Gastrocnemius medialis (tissue), 4 donors: ENCODE measurements at regions not wholly inside any gene's neighbourhood (a gene's known extent, or its start where the extent isn't known, plus 50 kb on each side); places are given as distances from the start of the nearest gene placed in this dataset.

Source experiments
- ATAC-seq, 2 donors: fragments of 150-250 bp; one replicate each; pipeline ENCODE4 v1.9.1; 2016
- DNase-seq, 2 donors: peaks; one replicate each; pipeline ENCODE4 v3.0.0-alpha.2; 2019
- H3K27ac ChIP-seq, 4 donors: fragments of 200-600 bp; sonication (generic); 1 replicate in 1 of 4; 2 replicates in 3 of 4; pipeline ENCODE4 v1.5.1; 2016 to 2018; ENCODE audit warnings: mild to moderate bottlenecking in 2 of 4, moderate library complexity in 1 of 4
- H3K27me3 ChIP-seq, 3 donors: fragments of 200-600 bp; sonication (generic) in 2 of 3; 1 replicate in 1 of 3; 2 replicates in 2 of 3; pipeline versions ENCODE4 v1.5.1 to v1.6.0; 2016 to 2019; ENCODE audit warnings: mild to moderate bottlenecking in 1 of 3, moderate library complexity in 1 of 3
- H3K36me3 ChIP-seq, 2 donors: fragments of 200-600 bp; sonication (generic) in 1 of 2; one replicate each; pipeline ENCODE4 v1.5.1; 2017 to 2018
- H3K4me1 ChIP-seq, 2 donors: fragments of 200-600 bp; sonication (generic) in 1 of 2; one replicate each; pipeline ENCODE4 v1.5.1; 2016 to 2017; ENCODE audit warnings: mild to moderate bottlenecking in 2 of 2
- H3K4me3 ChIP-seq, 4 donors: fragments of 200-600 bp; sonication (generic) in 3 of 4; 1 replicate in 1 of 4; 2 replicates in 3 of 4; pipeline ENCODE4 v1.5.1; 2016 to 2019; ENCODE audit warnings: mild to moderate bottlenecking in 2 of 4
- H3K9me3 ChIP-seq, 3 donors: fragments of 200-600 bp; sonication (generic) in 2 of 3; 1 replicate in 1 of 3; 2 replicates in 2 of 3; pipeline ENCODE4 v1.5.1; 2016 to 2019
- POLR2A ChIP-seq, 2 donors: fragments of 450-650 bp; IDR thresholded peaks; one replicate each; pipeline ENCODE4 v1.6.1; 2017; ENCODE audit warnings: antibody characterized with exemption in 2 of 2, mild to moderate bottlenecking in 2 of 2, moderate library complexity in 2 of 2
- in situ Hi-C, 4 donors: fragments of 200-750 bp; cut with MboI; loops; one replicate each; pipeline versions ENCODE4 v1.15.0 to v1.8.0; 2017; ENCODE audit warnings: low sequenced_read_pairs in 4 of 4
- intact Hi-C: fragments of 100-400 bp; cut with DNase I; formaldehyde crosslinking; loops from one replicate; pipeline ENCODE4 v1.15.1; 2023; ENCODE audit warnings: low total_unique reads
- TF ChIP-seq, protein P1 (sequence below), 5 experiments: fragments of 450-650 bp in 3 of 5; fragments of 200-600 bp in 2 of 5; sonication (generic) in 2 of 5; IDR thresholded peaks in 4 of 5; conservative IDR thresholded peaks in 1 of 5; 1 replicate in 4 of 5; 2 replicates in 1 of 5; pipeline ENCODE4 v1.5.1; 2016 to 2019; ENCODE audit warnings: antibody characterized with exemption in 5 of 5, mild to moderate bottlenecking in 3 of 5, moderate library complexity in 3 of 5

DNA sequence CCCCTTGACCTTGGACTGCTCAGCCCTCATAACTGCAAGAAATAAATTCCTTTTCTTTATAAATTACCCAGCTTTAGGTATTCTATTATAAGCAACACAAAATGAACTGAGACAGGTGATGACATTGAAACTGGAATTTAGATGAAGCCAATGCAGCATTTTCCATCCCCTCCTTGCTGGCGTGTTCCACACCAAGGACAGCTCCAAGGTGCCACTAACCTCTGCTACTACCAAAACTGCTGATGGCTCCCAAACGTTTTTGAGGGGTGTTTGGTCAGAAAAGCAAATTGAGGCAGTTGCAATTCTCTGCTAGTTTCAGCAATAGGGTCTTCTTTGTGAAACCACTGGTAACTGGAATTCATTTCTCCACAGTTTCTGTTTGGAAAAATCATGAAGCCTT lies 124.8 kb downstream of the DRD1 start:
- H3K36me3 ChIP-seq: no peaks in the 10 kb centered on the region
- H3K27ac ChIP-seq: no peak overlapping the region
- intact Hi-C loops (no loop called here), in situ Hi-C loops (no loop called here)
- no peaks in the 10 kb centered on the region for H3K9me3 ChIP-seq
- ATAC-seq: no peak
- H3K4me3 ChIP-seq: no peak overlapping the region
- H3K27me3 ChIP-seq: no peaks in the 10 kb centered on the region
- no peaks in the 10 kb centered on the region for H3K4me1 ChIP-seq
- DNase-seq: no peak
- no peak for TF ChIP-seq POLR2A (IDR thresholded peaks at IDR 0.05)
- TF ChIP-seq, protein P1, sequence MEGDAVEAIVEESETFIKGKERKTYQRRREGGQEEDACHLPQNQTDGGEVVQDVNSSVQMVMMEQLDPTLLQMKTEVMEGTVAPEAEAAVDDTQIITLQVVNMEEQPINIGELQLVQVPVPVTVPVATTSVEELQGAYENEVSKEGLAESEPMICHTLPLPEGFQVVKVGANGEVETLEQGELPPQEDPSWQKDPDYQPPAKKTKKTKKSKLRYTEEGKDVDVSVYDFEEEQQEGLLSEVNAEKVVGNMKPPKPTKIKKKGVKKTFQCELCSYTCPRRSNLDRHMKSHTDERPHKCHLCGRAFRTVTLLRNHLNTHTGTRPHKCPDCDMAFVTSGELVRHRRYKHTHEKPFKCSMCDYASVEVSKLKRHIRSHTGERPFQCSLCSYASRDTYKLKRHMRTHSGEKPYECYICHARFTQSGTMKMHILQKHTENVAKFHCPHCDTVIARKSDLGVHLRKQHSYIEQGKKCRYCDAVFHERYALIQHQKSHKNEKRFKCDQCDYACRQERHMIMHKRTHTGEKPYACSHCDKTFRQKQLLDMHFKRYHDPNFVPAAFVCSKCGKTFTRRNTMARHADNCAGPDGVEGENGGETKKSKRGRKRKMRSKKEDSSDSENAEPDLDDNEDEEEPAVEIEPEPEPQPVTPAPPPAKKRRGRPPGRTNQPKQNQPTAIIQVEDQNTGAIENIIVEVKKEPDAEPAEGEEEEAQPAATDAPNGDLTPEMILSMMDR (IDR thresholded peaks at IDR 0.05 in 4 of 5, conservative IDR thresholded peaks at IDR 0.05 in 1 of 5): no peak

DNA sequence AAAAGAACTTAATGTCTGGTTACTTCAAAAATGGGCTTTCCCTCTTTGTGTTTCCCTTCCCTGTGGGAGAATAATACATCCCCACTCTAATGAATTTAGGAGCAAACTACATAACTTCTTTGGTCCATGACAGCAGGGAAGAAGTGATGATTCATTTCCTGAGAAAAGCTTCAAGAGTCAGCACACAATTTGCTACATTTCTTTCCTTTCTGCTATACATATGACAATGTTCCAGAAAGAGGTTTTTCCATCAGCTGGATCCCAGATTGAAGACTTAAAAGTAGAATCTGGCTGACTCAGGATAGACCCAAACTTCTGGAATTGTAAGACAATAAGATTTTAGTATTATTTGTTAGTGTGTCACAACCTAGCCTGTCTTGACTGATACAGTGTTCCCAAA lies 126.1 kb downstream of the DRD1 start:
- H3K27me3 ChIP-seq: no peaks in the 10 kb centered on the region
- intact Hi-C loops (no loop called here), in situ Hi-C loops (no loop called here)
- H3K9me3 ChIP-seq: no peaks in the 10 kb centered on the region
- TF ChIP-seq, protein P1 (IDR thresholded peaks at IDR 0.05 in 4 of 5, conservative IDR thresholded peaks at IDR 0.05 in 1 of 5): no peak
- TF ChIP-seq POLR2A (IDR thresholded peaks at IDR 0.05): no peak
- DNase-seq: no peak
- no peak for ATAC-seq
- no peak overlapping the region for H3K4me3 ChIP-seq
- no peak overlapping the region for H3K27ac ChIP-seq
- no peaks in the 10 kb centered on the region for H3K4me1 ChIP-seq
- H3K36me3 ChIP-seq: no peaks in the 10 kb centered on the region

DNA sequence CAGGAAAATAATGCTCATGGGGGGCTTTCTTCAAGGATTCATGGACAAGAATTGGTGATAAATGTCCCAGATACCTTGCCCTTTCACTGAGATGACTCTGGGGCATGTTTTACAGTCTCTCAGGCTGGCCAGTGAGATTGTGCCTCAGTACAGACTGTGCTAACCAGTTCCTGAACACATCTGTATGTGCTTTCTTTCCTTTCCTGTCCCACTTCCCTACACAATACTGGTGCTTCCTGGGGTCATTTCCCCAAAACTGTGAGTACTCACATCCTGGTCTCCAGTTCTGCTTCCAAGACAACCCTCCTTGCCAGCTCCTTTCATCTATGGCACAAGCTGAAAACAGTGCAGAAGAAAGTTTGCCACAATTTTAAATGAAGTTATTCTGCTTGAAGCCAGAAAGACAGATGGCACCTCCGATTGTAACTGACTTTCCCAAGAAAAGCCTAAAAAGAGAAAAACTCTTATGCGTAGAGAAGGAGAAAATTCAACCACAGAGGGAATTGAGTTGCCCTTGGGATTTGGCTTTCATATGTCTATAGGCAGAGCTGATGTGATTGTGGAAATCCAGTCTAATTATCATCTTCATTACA lies 134.7 kb downstream of the DRD1 start:
- no peak overlapping the region for H3K4me3 ChIP-seq
- H3K27me3 ChIP-seq: no peaks in the 10 kb centered on the region
- no peaks in the 10 kb centered on the region for H3K36me3 ChIP-seq
- H3K4me1 ChIP-seq: no peaks in the 10 kb centered on the region
- H3K27ac ChIP-seq: no peak overlapping the region
- in situ Hi-C loops: no loop called here
- H3K9me3 ChIP-seq: no peaks in the 10 kb centered on the region
- no peak for TF ChIP-seq POLR2A (IDR thresholded peaks at IDR 0.05)
- TF ChIP-seq, protein P1 (IDR thresholded peaks at IDR 0.05 in 4 of 5, conservative IDR thresholded peaks at IDR 0.05 in 1 of 5): no peak
- intact Hi-C loops: no loop called here
- no peak for DNase-seq
- no peak for ATAC-seq

DNA sequence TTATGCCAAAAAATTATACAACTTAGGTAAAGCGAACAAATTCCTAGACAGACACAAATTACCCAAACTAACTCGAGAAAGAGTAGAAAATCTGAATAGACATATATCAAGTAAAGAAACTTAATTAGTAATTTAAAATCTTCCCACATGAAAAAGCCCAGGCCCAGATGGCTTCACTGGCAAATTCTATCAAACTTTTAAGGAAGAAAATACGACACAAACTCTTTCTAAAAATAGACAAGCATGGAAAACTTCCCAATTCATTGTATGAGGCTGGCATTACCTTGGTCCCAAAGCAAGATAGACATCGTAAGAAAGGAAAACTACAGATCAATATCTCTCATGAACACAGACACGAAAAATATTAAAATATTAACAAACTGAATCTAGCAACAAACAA lies 135.3 kb downstream of the DRD1 start:
- in situ Hi-C loops: no loop called here
- Histone ChIP-seq H3K4me1 (no peaks in the 10 kb centered on the region), H3K9me3 (no peaks in the 10 kb centered on the region), H3K36me3 (no peaks in the 10 kb centered on the region), H3K4me3 (no peak overlapping the region), H3K27me3 (no peaks in the 10 kb centered on the region), H3K27ac (no peak overlapping the region)
- DNase-seq: no peak
- no peak for ATAC-seq
- intact Hi-C loops: no loop called here
- TF ChIP-seq, protein P1 (IDR thresholded peaks at IDR 0.05 in 4 of 5, conservative IDR thresholded peaks at IDR 0.05 in 1 of 5): no peak
- TF ChIP-seq POLR2A (IDR thresholded peaks at IDR 0.05): no peak

DNA sequence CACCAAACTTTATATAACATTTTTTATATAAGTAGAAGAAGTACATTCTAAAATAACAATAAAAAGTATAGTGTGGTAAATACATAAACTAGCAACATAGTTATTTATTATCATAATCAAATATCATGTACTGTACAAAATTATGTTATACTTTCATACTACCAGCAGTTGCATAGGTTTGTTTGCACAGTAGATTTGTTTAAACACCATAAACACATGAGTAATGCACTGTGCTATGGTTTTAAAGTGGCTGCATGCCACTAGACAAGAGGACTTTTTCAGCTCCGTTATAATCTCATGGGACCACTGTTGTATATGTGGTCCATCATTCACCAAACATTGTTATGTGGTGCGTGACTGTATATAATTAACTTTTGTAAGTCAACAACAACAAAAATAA lies 137.6 kb downstream of the DRD1 start:
- ATAC-seq (no peak), DNase-seq (no peak)
- no peaks in the 10 kb centered on the region for H3K36me3 ChIP-seq
- no peaks in the 10 kb centered on the region for H3K27me3 ChIP-seq
- TF ChIP-seq, protein P1 (IDR thresholded peaks at IDR 0.05 in 4 of 5, conservative IDR thresholded peaks at IDR 0.05 in 1 of 5): no peak
- no peak for TF ChIP-seq POLR2A (IDR thresholded peaks at IDR 0.05)
- H3K9me3 ChIP-seq: no peaks in the 10 kb centered on the region
- H3K4me3 ChIP-seq: no peak overlapping the region
- in situ Hi-C loops (no loop called here), intact Hi-C loops (no loop called here)
- H3K4me1 ChIP-seq: no peaks in the 10 kb centered on the region
- H3K27ac ChIP-seq: no peak overlapping the region
